BE2C (cell line): ENCODE measurements at regions not wholly inside any gene's neighbourhood (a gene's known extent, or its start where the extent isn't known, plus 50 kb on each side); places are given as distances from the start of the nearest gene placed in this dataset.

Experiments used
- DNase-seq: peaks from one replicate; pipeline ENCODE4 v3.0.0-alpha.2; 2020
- H3K27me3 ChIP-seq: fragments of 250-450 bp; sonication (Bioruptor Pico); 2 replicates; pipeline ENCODE4 v1.5.1; 2020; ENCODE audit warnings: mild to moderate bottlenecking
- H3K36me3 ChIP-seq: fragments of 250-450 bp; sonication (Bioruptor Pico); 2 replicates; pipeline ENCODE4 v1.5.1; 2020; ENCODE audit warnings: mild to moderate bottlenecking
- H3K4me1 ChIP-seq: fragments of 250-450 bp; sonication (Bioruptor Pico); 2 replicates; pipeline ENCODE4 v1.5.1; 2020
- H3K4me3 ChIP-seq: 2 replicates; pipeline ENCODE4 v1.5.1; 2011; ENCODE audit warnings: low read depth, low read length
- H3K9me3 ChIP-seq: fragments of 250-450 bp; sonication (Bioruptor Pico); 2 replicates; pipeline ENCODE4 v1.5.1; 2020
- CTCF ChIP-seq: IDR thresholded peaks from 2 replicates; pipeline ENCODE4 v1.5.1; 2012; ENCODE audit warnings: mild to moderate bottlenecking, low read depth, low read length

- H3K9me3 ChIP-seq: no peaks in the 10 kb centered on the region; the same call in 1 of the 2 replicates
- H3K4me3 ChIP-seq: no peak overlapping the region
- no peaks in the 10 kb centered on the region for H3K27me3 ChIP-seq
- TF ChIP-seq CTCF: no peak
- no peaks in the 10 kb centered on the region for H3K4me1 ChIP-seq
- H3K36me3 ChIP-seq: no peaks in the 10 kb centered on the region
- DNase-seq: no peak
These were observed 716.8 kb upstream of the GJE1 start for GRCh38 chr6:141415896-141416295.

GRCh38 chr6:141413196-141413595, 719.5 kb upstream of the GJE1 start:
- no peaks in the 10 kb centered on the region for H3K9me3 ChIP-seq
- no peak overlapping the region for H3K4me3 ChIP-seq
- H3K36me3 ChIP-seq: no peaks in the 10 kb centered on the region
- no peaks in the 10 kb centered on the region for H3K27me3 ChIP-seq
- no peak for TF ChIP-seq CTCF
- no peak for DNase-seq
- no peaks in the 10 kb centered on the region for H3K4me1 ChIP-seq

- H3K27me3 ChIP-seq: no peaks in the 10 kb centered on the region
These were observed 726.0 kb upstream of the GJE1 start for GRCh38 chr6:141406761-141407160.

GRCh38 chr6:141403827-141404226, 728.9 kb upstream of the GJE1 start:
- no peak for DNase-seq
- no peaks in the 10 kb centered on the region for H3K9me3 ChIP-seq
- H3K36me3 ChIP-seq: no peaks in the 10 kb centered on the region
- H3K4me3 ChIP-seq: no peak overlapping the region
- H3K4me1 ChIP-seq: no peaks in the 10 kb centered on the region
- no peak for TF ChIP-seq CTCF
- no peaks in the 10 kb centered on the region for H3K27me3 ChIP-seq

More at GRCh38 chr6:141406761-141407160, 726.0 kb upstream of the GJE1 start:
- Histone ChIP-seq H3K4me3 (no peak overlapping the region), H3K4me1 (no peaks in the 10 kb centered on the region), H3K9me3 (no peaks in the 10 kb centered on the region), H3K36me3 (no peaks in the 10 kb centered on the region)
- TF ChIP-seq CTCF: no peak
- no peak for DNase-seq

- Histone ChIP-seq H3K4me1 (no peaks in the 10 kb centered on the region), H3K36me3 (no peaks in the 10 kb centered on the region), H3K9me3 (no peaks in the 10 kb centered on the region), H3K27me3 (no peaks in the 10 kb centered on the region), H3K4me3 (no peak overlapping the region)
- TF ChIP-seq CTCF: no peak
- DNase-seq: no peak
These were observed 729.6 kb upstream of the GJE1 start for GRCh38 chr6:141403103-141403502.

GRCh38 chr6:141402489-141402888, 730.2 kb upstream of the GJE1 start:
- Histone ChIP-seq H3K9me3 (no peaks in the 10 kb centered on the region), H3K4me3 (no peak overlapping the region), H3K27me3 (no peaks in the 10 kb centered on the region), H3K36me3 (no peaks in the 10 kb centered on the region), H3K4me1 (no peaks in the 10 kb centered on the region)
- TF ChIP-seq CTCF: no peak
- no peak for DNase-seq
